ENCODE measurements at regions not wholly inside any gene's neighbourhood (a gene's known extent, or its start where the extent isn't known, plus 50 kb on each side); places are given as distances from the start of the nearest gene placed in this dataset.

DNA sequence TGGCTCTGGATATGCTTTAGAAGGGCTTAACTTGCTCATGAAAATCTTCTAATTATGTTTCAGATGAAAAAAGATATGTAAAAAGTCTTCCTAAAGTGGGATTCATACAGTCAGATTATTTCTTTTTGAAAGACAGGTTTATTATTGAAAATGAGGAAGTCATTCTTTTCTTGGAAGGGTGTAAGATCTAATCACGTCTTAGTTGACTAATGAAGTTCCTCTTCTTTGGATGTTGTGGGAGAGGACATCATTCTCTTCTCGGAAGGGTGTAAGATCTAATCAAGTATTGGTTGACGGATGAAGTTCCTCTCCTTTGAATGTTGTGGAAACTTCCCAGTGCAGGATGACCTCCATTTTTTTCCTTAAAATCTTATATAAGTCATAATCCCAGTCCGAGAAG lies 74.9 kb downstream of the ALG10 start:
- Histone ChIP-seq H3K9me3 (no peaks in the 10 kb centered on the region), H3K36me3 (no peaks in the 10 kb centered on the region), H3K27me3 (no peaks in the 10 kb centered on the region), H3K27ac (no peak overlapping the region), H3K4me3 (no peak overlapping the region), H3K4me1 (no peaks in the 10 kb centered on the region)
- TF ChIP-seq POLR2AphosphoS5 (IDR thresholded peaks at IDR 0.05; ENCODE audit: insufficient read depth in 1 of 2, low read depth in 1 of 2), result no peak
- TF ChIP-seq POLR2A (IDR thresholded peaks at IDR 0.05), result no peak
- TF ChIP-seq, protein P1, sequence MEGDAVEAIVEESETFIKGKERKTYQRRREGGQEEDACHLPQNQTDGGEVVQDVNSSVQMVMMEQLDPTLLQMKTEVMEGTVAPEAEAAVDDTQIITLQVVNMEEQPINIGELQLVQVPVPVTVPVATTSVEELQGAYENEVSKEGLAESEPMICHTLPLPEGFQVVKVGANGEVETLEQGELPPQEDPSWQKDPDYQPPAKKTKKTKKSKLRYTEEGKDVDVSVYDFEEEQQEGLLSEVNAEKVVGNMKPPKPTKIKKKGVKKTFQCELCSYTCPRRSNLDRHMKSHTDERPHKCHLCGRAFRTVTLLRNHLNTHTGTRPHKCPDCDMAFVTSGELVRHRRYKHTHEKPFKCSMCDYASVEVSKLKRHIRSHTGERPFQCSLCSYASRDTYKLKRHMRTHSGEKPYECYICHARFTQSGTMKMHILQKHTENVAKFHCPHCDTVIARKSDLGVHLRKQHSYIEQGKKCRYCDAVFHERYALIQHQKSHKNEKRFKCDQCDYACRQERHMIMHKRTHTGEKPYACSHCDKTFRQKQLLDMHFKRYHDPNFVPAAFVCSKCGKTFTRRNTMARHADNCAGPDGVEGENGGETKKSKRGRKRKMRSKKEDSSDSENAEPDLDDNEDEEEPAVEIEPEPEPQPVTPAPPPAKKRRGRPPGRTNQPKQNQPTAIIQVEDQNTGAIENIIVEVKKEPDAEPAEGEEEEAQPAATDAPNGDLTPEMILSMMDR (IDR thresholded peaks at IDR 0.05), result no peak
- DNase-seq (ENCODE audit: extremely low spot score in 2 of 2), result no peak
- intact Hi-C loops (cut with DNase I), result no loop called here

DNA sequence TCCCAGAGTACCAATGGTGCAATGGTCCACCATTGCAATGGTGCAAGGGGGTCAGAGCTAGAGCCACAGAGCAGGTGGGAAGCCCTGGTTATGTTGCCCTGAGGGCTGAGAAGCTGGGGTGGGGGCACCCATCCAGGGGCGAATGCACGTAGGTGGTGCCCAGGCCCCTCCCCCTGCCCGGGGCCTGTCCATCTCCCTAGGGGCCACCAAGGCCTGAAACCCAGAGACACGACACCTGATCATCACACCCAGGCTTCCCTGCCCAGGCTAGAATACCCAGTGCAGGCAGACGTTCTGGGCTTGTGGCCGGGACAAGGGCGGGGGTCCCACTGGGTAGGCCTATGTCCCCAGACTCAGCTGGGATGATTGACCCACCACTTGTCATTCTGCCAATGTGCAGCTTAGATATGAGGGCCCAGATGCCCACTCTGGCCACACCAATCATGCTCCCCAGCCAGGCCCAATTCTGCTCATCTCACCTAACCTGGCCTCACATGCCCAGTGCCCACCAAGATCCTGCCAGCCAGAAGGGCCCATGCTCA lies 83.2 kb downstream of the ALG10 start:
- DNase-seq (ENCODE audit: extremely low spot score in 2 of 2), result no peak

DNA sequence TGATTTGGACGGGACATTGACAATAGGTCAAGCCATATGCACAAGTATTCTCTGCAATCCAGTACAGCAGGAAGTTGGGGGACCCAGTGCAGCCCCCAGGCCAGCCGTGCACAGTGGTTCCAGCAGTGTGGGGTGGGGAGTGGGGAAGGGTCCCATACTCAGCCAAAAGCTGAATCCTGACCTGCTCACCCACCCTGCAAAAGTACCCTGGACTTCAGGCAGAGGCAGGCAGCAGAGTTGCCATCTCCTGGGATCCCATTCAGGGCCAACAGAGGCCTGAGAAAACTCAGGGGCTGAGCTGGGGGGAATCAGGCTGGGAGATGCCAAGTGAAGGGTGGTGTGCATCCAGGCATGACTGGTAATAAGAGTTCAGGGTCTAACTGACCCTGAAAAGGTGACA lies 83.9 kb downstream of the ALG10 start:
- DNase-seq (ENCODE audit: extremely low spot score in 2 of 2), result no peak
- no peaks in the 10 kb centered on the region for H3K36me3 ChIP-seq
- no peak overlapping the region for H3K4me3 ChIP-seq
- no peak overlapping the region for H3K27ac ChIP-seq
- intact Hi-C loops (cut with DNase I), result no loop called here
- H3K9me3 ChIP-seq, result no peaks in the 10 kb centered on the region
- TF ChIP-seq, protein P1 (IDR thresholded peaks at IDR 0.05), result no peak
- no peak for TF ChIP-seq POLR2AphosphoS5 (IDR thresholded peaks at IDR 0.05; ENCODE audit: insufficient read depth in 1 of 2, low read depth in 1 of 2)
- TF ChIP-seq POLR2A (IDR thresholded peaks at IDR 0.05), result no peak
- no peaks in the 10 kb centered on the region for H3K4me1 ChIP-seq
- peaks cover 8% of the 10 kb centered on the region for H3K27me3 ChIP-seq

More for the DNA sequence above, 83.2 kb downstream of the ALG10 start:
- Histone ChIP-seq H3K4me1 (no peaks in the 10 kb centered on the region), H3K27ac (no peak overlapping the region), H3K27me3 (peaks cover 8% of the 10 kb centered on the region), H3K9me3 (no peaks in the 10 kb centered on the region), H3K4me3 (no peak overlapping the region), H3K36me3 (no peaks in the 10 kb centered on the region)
- TF ChIP-seq POLR2A (IDR thresholded peaks at IDR 0.05), result no peak
- TF ChIP-seq, protein P1 (IDR thresholded peaks at IDR 0.05), result no peak
- no peak for TF ChIP-seq POLR2AphosphoS5 (IDR thresholded peaks at IDR 0.05; ENCODE audit: insufficient read depth in 1 of 2, low read depth in 1 of 2)
- intact Hi-C loops (cut with DNase I), result no loop called here

DNA sequence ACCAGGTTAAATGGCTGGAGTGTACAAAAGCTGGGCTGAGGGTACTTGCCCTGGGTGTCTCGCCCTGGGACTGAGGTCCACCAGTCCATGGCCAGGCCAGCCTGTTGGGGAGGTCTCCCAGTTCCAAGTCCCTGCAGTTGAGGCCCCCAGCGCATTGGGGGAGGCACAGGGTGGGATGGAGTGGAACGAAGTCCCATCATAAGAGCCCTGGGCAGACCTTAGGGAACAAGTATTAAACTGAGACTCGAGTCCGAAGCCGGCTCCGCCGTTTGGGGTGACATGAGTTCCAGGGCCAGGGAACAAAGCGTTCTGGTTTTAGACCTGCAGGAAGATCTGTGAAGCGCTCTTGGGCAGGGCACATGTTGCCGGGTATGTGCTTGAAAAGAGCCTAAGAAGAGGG lies 84.7 kb downstream of the ALG10 start:
- DNase-seq (ENCODE audit: extremely low spot score in 2 of 2), result no peak
- intact Hi-C loops (cut with DNase I), result no loop called here
- Histone ChIP-seq H3K36me3 (no peaks in the 10 kb centered on the region), H3K27me3 (peaks cover 8% of the 10 kb centered on the region), H3K4me1 (no peaks in the 10 kb centered on the region), H3K9me3 (no peaks in the 10 kb centered on the region), H3K4me3 (no peak overlapping the region), H3K27ac (no peak overlapping the region)
- TF ChIP-seq POLR2A (IDR thresholded peaks at IDR 0.05), result no peak
- TF ChIP-seq, protein P1 (IDR thresholded peaks at IDR 0.05), result no peak
- TF ChIP-seq POLR2AphosphoS5 (IDR thresholded peaks at IDR 0.05; ENCODE audit: insufficient read depth in 1 of 2, low read depth in 1 of 2), result no peak

DNA sequence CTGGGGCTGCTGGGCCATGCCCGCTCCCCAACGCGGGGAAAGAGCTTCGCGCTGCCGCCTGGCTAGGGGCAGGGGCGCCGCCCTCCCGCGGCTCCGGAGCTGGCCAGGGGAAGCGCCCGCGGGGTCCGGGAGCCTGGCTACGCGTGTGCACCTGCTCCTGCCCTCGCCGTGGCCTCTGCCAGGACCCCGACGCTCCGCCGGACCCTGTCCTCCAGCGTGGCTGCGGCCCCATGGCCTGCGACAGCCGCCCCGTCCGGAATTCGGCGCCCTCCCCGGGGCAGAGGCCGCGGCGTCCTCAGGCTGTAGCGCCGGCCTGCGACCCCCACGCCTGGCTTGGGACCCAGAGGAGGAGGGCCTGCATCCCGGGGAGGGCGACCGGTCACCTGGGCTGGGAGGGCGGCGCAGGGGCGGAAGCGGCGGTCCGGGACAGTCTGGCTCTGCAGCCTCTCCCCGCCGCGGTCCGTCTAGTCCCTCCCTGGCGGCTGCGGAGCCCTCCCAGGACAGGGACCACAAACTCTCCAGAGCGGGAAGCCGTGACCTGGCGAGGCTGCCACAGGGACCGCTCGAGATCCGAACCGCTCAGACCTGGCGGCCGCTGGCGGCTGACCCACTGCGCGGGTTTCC lies 85.6 kb downstream of the ALG10 start:
- Histone ChIP-seq H3K4me3 (no peak overlapping the region), H3K9me3 (no peaks in the 10 kb centered on the region), H3K4me1 (no peaks in the 10 kb centered on the region), H3K27ac (no peak overlapping the region), H3K36me3 (no peaks in the 10 kb centered on the region), H3K27me3 (peaks cover 8% of the 10 kb centered on the region)
- intact Hi-C loops (cut with DNase I), result no loop called here
- TF ChIP-seq, protein P1 (IDR thresholded peaks at IDR 0.05), result no peak
- TF ChIP-seq POLR2AphosphoS5 (IDR thresholded peaks at IDR 0.05; ENCODE audit: insufficient read depth in 1 of 2, low read depth in 1 of 2), result no peak
- TF ChIP-seq POLR2A (IDR thresholded peaks at IDR 0.05), result no peak
- DNase-seq (ENCODE audit: extremely low spot score in 2 of 2), result no peak

Data from vagina (tissue), 2 donors.